ENCODE measurements at regions not wholly inside any gene's neighbourhood (a gene's known extent, or its start where the extent isn't known, plus 50 kb on each side); places are given as distances from the start of the nearest gene placed in this dataset.

DNA sequence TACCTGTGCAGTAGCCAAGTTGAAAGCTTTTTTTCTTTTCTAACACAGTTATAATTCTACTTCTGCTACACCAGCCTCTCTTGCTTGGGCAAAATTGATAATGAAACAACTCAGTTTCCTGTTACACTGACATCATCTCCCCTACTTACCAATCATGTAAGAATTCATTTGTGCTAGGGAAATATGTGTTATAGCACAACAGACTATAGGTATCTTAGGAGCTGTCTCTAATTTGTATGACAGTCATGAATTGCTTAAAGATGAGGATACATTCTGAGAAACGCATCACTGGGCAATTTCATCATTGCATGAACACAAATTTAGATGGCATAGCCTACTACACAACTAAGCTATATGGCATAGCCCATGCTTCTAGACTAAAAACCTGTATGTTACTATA is 246.3 kb upstream of the ANKRD50 start:
- TF ChIP-seq, protein P1, sequence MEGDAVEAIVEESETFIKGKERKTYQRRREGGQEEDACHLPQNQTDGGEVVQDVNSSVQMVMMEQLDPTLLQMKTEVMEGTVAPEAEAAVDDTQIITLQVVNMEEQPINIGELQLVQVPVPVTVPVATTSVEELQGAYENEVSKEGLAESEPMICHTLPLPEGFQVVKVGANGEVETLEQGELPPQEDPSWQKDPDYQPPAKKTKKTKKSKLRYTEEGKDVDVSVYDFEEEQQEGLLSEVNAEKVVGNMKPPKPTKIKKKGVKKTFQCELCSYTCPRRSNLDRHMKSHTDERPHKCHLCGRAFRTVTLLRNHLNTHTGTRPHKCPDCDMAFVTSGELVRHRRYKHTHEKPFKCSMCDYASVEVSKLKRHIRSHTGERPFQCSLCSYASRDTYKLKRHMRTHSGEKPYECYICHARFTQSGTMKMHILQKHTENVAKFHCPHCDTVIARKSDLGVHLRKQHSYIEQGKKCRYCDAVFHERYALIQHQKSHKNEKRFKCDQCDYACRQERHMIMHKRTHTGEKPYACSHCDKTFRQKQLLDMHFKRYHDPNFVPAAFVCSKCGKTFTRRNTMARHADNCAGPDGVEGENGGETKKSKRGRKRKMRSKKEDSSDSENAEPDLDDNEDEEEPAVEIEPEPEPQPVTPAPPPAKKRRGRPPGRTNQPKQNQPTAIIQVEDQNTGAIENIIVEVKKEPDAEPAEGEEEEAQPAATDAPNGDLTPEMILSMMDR (IDR thresholded peaks at IDR 0.05), result no peak
- no peak for TF ChIP-seq POLR2A (IDR thresholded peaks at IDR 0.05)

All from adrenal gland (tissue), 5 donors.